ENCODE measurements at regions not wholly inside any gene's neighbourhood (a gene's known extent, or its start where the extent isn't known, plus 50 kb on each side); places are given as distances from the start of the nearest gene placed in this dataset.

GRCh38 chr3:102757950-102758349 is 323.1 kb downstream of the ZPLD1 start:
- FAIRE-seq, result no peak

GRCh38 chr3:102761766-102762165 is 327.0 kb downstream of the ZPLD1 start:
- no peak for FAIRE-seq

GRCh38 chr3:102790747-102791325 is 356.0 kb downstream of the ZPLD1 start:
- FAIRE-seq, result no peak

GRCh38 chr3:102791641-102792589 is 357.1 kb downstream of the ZPLD1 start:
- no peak for FAIRE-seq

GRCh38 chr3:102796804-102797203 is 362.0 kb downstream of the ZPLD1 start:
- no peak for FAIRE-seq

- no peak for FAIRE-seq
Observed at GRCh38 chr3:102802819-102803420, 368.1 kb downstream of the ZPLD1 start.

GRCh38 chr3:102810937-102811336 is 376.1 kb downstream of the ZPLD1 start:
- no peak for FAIRE-seq

GRCh38 chr3:102826636-102827035 is 391.8 kb downstream of the ZPLD1 start:
- FAIRE-seq, result no peak

- FAIRE-seq, result no peak
Observed at GRCh38 chr3:102827386-102827785, 392.6 kb downstream of the ZPLD1 start.

- no peak for FAIRE-seq
Observed at GRCh38 chr3:102830415-102830814, 395.6 kb downstream of the ZPLD1 start.

- FAIRE-seq, result no peak
Observed at GRCh38 chr3:102841866-102842265, 407.1 kb downstream of the ZPLD1 start.

- FAIRE-seq, result no peak
Observed at GRCh38 chr3:102866845-102867244, 432.0 kb downstream of the ZPLD1 start.

- FAIRE-seq, result no peak
Observed at GRCh38 chr3:102883515-102883914, 448.7 kb downstream of the ZPLD1 start.

- FAIRE-seq, result no peak
Observed at GRCh38 chr3:102885289-102885688, 450.5 kb downstream of the ZPLD1 start.

GRCh38 chr3:102887431-102887830 is 452.6 kb downstream of the ZPLD1 start:
- FAIRE-seq, result no peak

GRCh38 chr3:102896851-102897621 is 462.2 kb downstream of the ZPLD1 start:
- no peak for FAIRE-seq

- FAIRE-seq, result no peak
Observed at GRCh38 chr3:102904629-102905028, 469.8 kb downstream of the ZPLD1 start.

GRCh38 chr3:102905811-102906210 is 471.0 kb downstream of the ZPLD1 start:
- no peak for FAIRE-seq

- no peak for FAIRE-seq
Observed at GRCh38 chr3:102906818-102907217, 472.0 kb downstream of the ZPLD1 start.

- no peak for FAIRE-seq
Observed at GRCh38 chr3:102909904-102910303, 475.1 kb downstream of the ZPLD1 start.

- FAIRE-seq, result no peak
Observed at GRCh38 chr3:102916532-102916931, 481.7 kb downstream of the ZPLD1 start.

- no peak for FAIRE-seq
Observed at GRCh38 chr3:102926618-102927017, 491.8 kb downstream of the ZPLD1 start.

- FAIRE-seq, result no peak
Observed at GRCh38 chr3:102933377-102933776, 498.6 kb downstream of the ZPLD1 start.

All from islet of Langerhans (tissue), 1 donor.